H9 (cell line): ENCODE measurements at regions not wholly inside any gene's neighbourhood (a gene's known extent, or its start where the extent isn't known, plus 50 kb on each side); places are given as distances from the start of the nearest gene placed in this dataset.

Experiments
- DNase-seq: peaks from one replicate; pipeline ENCODE4 v3.0.0-alpha.2; 2017
- H2AFZ ChIP-seq: one replicate; pipeline ENCODE4 v1.6.1; 2013; ENCODE audit warnings: mild to moderate bottlenecking, low read length, control low read depth, moderate library complexity
- H2AK5ac ChIP-seq: 2 replicates; pipeline ENCODE4 v1.6.1; 2013; ENCODE audit warnings: low read length, control low read depth, mixed read lengths; ENCODE audit not compliant: insufficient read length
- H2BK120ac ChIP-seq: one replicate; pipeline ENCODE4 v1.6.1; 2013; ENCODE audit warnings: low read depth, mild to moderate bottlenecking, low read length, control low read depth, inconsistent platforms; ENCODE audit not compliant: poor library complexity, severe bottlenecking
- H2BK12ac ChIP-seq: 2 replicates; pipeline ENCODE4 v1.6.1; 2013; ENCODE audit warnings: low read length, control low read depth, mixed read lengths, low read depth; ENCODE audit not compliant: insufficient read length
- H2BK15ac ChIP-seq: 2 replicates; pipeline ENCODE4 v1.6.1; 2013; ENCODE audit warnings: low read depth, low read length, control low read depth
- H2BK20ac ChIP-seq: one replicate; pipeline ENCODE4 v1.6.1; 2013; ENCODE audit warnings: low read depth, mild to moderate bottlenecking, low read length, control low read depth, inconsistent platforms; ENCODE audit not compliant: poor library complexity, severe bottlenecking
- H2BK5ac ChIP-seq: 2 replicates; pipeline ENCODE4 v1.6.1; 2013; ENCODE audit warnings: low read length, control low read depth, mixed read lengths; ENCODE audit not compliant: insufficient read length
- H3K14ac ChIP-seq: 2 replicates; pipeline ENCODE4 v1.6.1; 2013; ENCODE audit warnings: low read length, control low read depth; ENCODE audit not compliant: insufficient read depth
- H3K18ac ChIP-seq: 2 replicates; pipeline ENCODE4 v1.6.1; 2013; ENCODE audit warnings: low read depth, mild to moderate bottlenecking, mixed read lengths, low read length, control low read depth; ENCODE audit not compliant: insufficient read length
- H3K23ac ChIP-seq: 2 replicates; pipeline ENCODE4 v1.6.1; 2013; ENCODE audit warnings: low read length, control low read depth, mixed read lengths, low read depth; ENCODE audit not compliant: insufficient read length
- H3K23me2 ChIP-seq: 2 replicates; pipeline ENCODE4 v1.6.1; 2013; ENCODE audit warnings: low read depth, mild to moderate bottlenecking, mixed read lengths, low read length, control low read depth; ENCODE audit not compliant: insufficient read length, poor library complexity, severe bottlenecking
- H3K27ac ChIP-seq: 2 replicates; pipeline ENCODE4 v1.5.1; 2013; ENCODE audit warnings: low read length, control low read depth, mixed read lengths, low read depth; ENCODE audit not compliant: insufficient read length
- H3K27me3 ChIP-seq: 2 replicates; pipeline ENCODE4 v1.6.1; 2013; ENCODE audit warnings: low read length, control low read depth, inconsistent platforms; ENCODE audit not compliant: insufficient read depth
- H3K4ac ChIP-seq: 2 replicates; pipeline ENCODE4 v1.6.1; 2013; ENCODE audit warnings: low read depth, mild to moderate bottlenecking, control low read depth, inconsistent platforms, low read length, moderate library complexity
- H3K4me1 ChIP-seq: 2 replicates; pipeline ENCODE4 v1.6.1; 2013; ENCODE audit warnings: low read length, control low read depth, inconsistent platforms; ENCODE audit not compliant: insufficient read depth
- H3K4me2 ChIP-seq: 2 replicates; pipeline ENCODE4 v1.6.1; 2013; ENCODE audit warnings: low read length, control low read depth, mixed read lengths; ENCODE audit not compliant: insufficient read length, insufficient read depth
- H3K56ac ChIP-seq: 2 replicates; pipeline ENCODE4 v1.6.1; 2013; ENCODE audit warnings: low read depth, mild to moderate bottlenecking, mixed read lengths, low read length, control low read depth; ENCODE audit not compliant: insufficient read length
- H3K79me1 ChIP-seq: 2 replicates; pipeline ENCODE4 v1.6.1; 2013; ENCODE audit warnings: low read depth, mild to moderate bottlenecking, moderate library complexity, low read length, control low read depth, inconsistent platforms; ENCODE audit not compliant: insufficient read depth, poor library complexity, severe bottlenecking
- H3K79me2 ChIP-seq: 2 replicates; pipeline ENCODE4 v1.6.1; 2013; ENCODE audit warnings: low read length, control low read depth, inconsistent platforms; ENCODE audit not compliant: insufficient read depth
- H3K9ac ChIP-seq: 2 replicates; pipeline ENCODE4 v1.6.1; 2013; ENCODE audit warnings: low read length, control low read depth, mixed read lengths; ENCODE audit not compliant: insufficient read length; ENCODE audit errors: extremely low read depth
- H3K9me3 ChIP-seq: one replicate; pipeline ENCODE4 v1.6.1; 2013; ENCODE audit warnings: low read depth, low read length, inconsistent platforms; ENCODE audit not compliant: control insufficient read depth
- H3T11ph ChIP-seq: one replicate; pipeline ENCODE4 v1.6.1; 2013; ENCODE audit warnings: mild to moderate bottlenecking, low read length, control low read depth, inconsistent platforms
- H4K20me1 ChIP-seq: one replicate; pipeline ENCODE4 v1.6.1; 2013; ENCODE audit not compliant: control insufficient read depth, insufficient read length, insufficient read depth
- H4K5ac ChIP-seq: 2 replicates; pipeline ENCODE4 v1.6.1; 2013; ENCODE audit warnings: low read depth, mild to moderate bottlenecking, mixed read lengths, low read length, control low read depth; ENCODE audit not compliant: insufficient read length
- H4K8ac ChIP-seq: replicated peaks from 2 replicates; pipeline ENCODE4 v1.6.1; 2013; ENCODE audit warnings: low read length, control low read depth, mixed read lengths, low read depth; ENCODE audit not compliant: insufficient read length
- H4K91ac ChIP-seq: 2 replicates; pipeline ENCODE4 v1.6.1; 2013; ENCODE audit warnings: low read depth, mild to moderate bottlenecking, moderate library complexity, mixed read lengths, low read length, control low read depth; ENCODE audit not compliant: insufficient read length
- H3K27ac Mint-ChIP-seq, 3 experiments: 2 replicates in 2 of 3; 3 replicates in 1 of 3; pipeline ENCODE4 v1.8.0; 2020 to 2021; ENCODE audit warnings: mixed read lengths in 3 of 3, mild to moderate bottlenecking in 1 of 3, moderate library complexity in 1 of 3
- H3K27me3 Mint-ChIP-seq: 2 replicates; pipeline ENCODE4 v1.8.0; 2021; ENCODE audit warnings: low read depth, mild to moderate bottlenecking, moderate library complexity, mixed read lengths
- H3K36me3 Mint-ChIP-seq, 3 experiments: 2 replicates in 2 of 3; 3 replicates in 1 of 3; pipeline ENCODE4 v1.8.0; 2020 to 2021; ENCODE audit warnings: low read depth in 3 of 3, mixed read lengths in 3 of 3; ENCODE audit not compliant: insufficient read depth in 1 of 3
- H3K4me1 Mint-ChIP-seq, 2 experiments: 2 replicates each; pipeline ENCODE4 v1.8.0; 2020; ENCODE audit warnings: mixed read lengths in 2 of 2
- H3K4me3 Mint-ChIP-seq, 2 experiments: 2 replicates in 1 of 2; 3 replicates in 1 of 2; pipeline ENCODE4 v1.8.0; 2020 to 2021; ENCODE audit warnings: mild to moderate bottlenecking in 2 of 2, mixed read lengths in 2 of 2, moderate library complexity in 1 of 2
- H3K9me3 Mint-ChIP-seq, 2 experiments: 2 replicates in 1 of 2; 3 replicates in 1 of 2; pipeline ENCODE4 v1.8.0; 2020; ENCODE audit warnings: mild to moderate bottlenecking in 2 of 2, mixed read lengths in 2 of 2, moderate library complexity in 1 of 2
- WGBS: extraction: QIAGEN DNeasy Blood & Tissue Kit; methylation state at CpG from one replicate; pipeline ENCODE4 v1.1.7; 2013; ENCODE audit warnings: missing lambda C conversion rate, low lambda C conversion rate, mixed read lengths; ENCODE audit not compliant: insufficient read length; ENCODE audit errors: extremely low coverage; 5-methylcytosine and 5-hydroxymethylcytosine counted together
- TF ChIP-seq, protein P1 (sequence below): fragments of 200-600 bp; sonication (generic); conservative IDR thresholded peaks from 3 replicates; pipeline ENCODE4 v1.8.0; 2021; ENCODE audit warnings: antibody characterized with exemption, mild to moderate bottlenecking

DNA sequence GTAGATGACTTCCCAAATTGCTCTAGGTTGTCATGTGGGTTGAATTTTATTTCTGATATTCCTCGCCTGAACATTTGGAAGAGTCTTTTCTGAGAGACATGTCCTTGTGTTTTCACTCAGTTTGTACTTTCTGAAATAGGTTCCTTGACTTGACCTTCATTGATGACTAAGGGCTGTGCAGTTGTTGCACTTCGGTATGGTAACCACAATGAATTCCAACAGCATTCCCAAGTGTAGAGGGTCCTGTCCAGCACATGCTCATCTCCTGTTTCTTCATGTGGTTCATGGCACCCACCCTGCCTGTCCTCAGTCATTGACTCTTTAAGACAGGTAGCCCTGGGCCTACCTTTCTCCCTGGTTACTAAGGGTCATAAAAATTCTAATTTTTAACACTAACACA, 527.8 kb downstream of the MTRR start:
- Histone ChIP-seq H2BK20ac (no peak overlapping the region), H3K27ac (no peak overlapping the region), H3K4ac (no peak overlapping the region), H3K4me2 (no peak overlapping the region), H2BK12ac (no peak overlapping the region), H3K23me2 (no peaks in the 10 kb centered on the region), H3K4me1 (no peaks in the 10 kb centered on the region), H2BK120ac (no peak overlapping the region), H3K23ac (no peak overlapping the region), H3K79me2 (no peaks in the 10 kb centered on the region), H4K8ac (no peak overlapping the region), H2BK15ac (no peak overlapping the region), H2AK5ac (no peak overlapping the region), H4K91ac (no peak overlapping the region), H4K20me1 (no peaks in the 10 kb centered on the region), H3K18ac (no peak overlapping the region), H2AFZ (no peak overlapping the region), H3K9ac (no peak overlapping the region), H3K14ac (no peak overlapping the region), H3T11ph (no peak overlapping the region), H3K9me3 (no peaks in the 10 kb centered on the region), H2BK5ac (no peak overlapping the region), H3K79me1 (no peaks in the 10 kb centered on the region), H4K5ac (no peak overlapping the region), H3K56ac (no peak overlapping the region), H3K27me3 (no peaks in the 10 kb centered on the region; the same call in 1 of the 2 replicates)
- H3K36me3 Mint-ChIP-seq: no peaks in the 10 kb centered on the region
- TF ChIP-seq, protein P1, sequence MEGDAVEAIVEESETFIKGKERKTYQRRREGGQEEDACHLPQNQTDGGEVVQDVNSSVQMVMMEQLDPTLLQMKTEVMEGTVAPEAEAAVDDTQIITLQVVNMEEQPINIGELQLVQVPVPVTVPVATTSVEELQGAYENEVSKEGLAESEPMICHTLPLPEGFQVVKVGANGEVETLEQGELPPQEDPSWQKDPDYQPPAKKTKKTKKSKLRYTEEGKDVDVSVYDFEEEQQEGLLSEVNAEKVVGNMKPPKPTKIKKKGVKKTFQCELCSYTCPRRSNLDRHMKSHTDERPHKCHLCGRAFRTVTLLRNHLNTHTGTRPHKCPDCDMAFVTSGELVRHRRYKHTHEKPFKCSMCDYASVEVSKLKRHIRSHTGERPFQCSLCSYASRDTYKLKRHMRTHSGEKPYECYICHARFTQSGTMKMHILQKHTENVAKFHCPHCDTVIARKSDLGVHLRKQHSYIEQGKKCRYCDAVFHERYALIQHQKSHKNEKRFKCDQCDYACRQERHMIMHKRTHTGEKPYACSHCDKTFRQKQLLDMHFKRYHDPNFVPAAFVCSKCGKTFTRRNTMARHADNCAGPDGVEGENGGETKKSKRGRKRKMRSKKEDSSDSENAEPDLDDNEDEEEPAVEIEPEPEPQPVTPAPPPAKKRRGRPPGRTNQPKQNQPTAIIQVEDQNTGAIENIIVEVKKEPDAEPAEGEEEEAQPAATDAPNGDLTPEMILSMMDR: no peak
- H3K27ac Mint-ChIP-seq: no peak overlapping the region
- no peak overlapping the region for H3K4me3 Mint-ChIP-seq
- H3K9me3 Mint-ChIP-seq: no peaks in the 10 kb centered on the region
- no peaks in the 10 kb centered on the region for H3K27me3 Mint-ChIP-seq
- DNase-seq: no peak
- H3K4me1 Mint-ChIP-seq: no peaks in the 10 kb centered on the region
- WGBS: no CpG with 5 or more reads among the region's 2 CpGs
